ENCODE measurements at regions not wholly inside any gene's neighbourhood (a gene's known extent, or its start where the extent isn't known, plus 50 kb on each side); places are given as distances from the start of the nearest gene placed in this dataset.
"Not testable (repeated sequence)": the region's sequence is repeated elsewhere in the genome, so short reads cannot be mapped to it uniquely, and the experiment has no call there.

DNA sequence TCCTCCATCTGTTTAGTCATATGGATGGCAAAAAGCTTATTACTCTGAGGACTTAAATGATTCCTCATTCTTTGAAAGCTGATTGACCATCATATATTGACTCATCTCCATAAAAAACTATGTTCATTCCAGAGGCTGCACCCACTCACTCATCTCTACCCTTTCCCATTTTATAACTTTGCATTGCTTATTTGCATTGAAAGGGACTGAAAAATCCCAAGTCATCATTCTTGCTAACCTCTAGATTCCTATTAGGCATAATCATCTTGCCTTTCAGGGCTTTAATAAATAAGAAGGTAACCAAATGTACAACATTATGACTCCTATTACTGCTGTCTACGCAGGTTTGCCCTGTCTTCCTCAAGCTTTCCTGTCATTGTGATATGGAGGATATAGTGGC is 1180.3 kb upstream of the B3GALT2 start:
- Histone ChIP-seq H3K27me3 (replicated peaks; ENCODE audit: insufficient read depth) (no peaks in the 10 kb centered on the region), H3K4me1 (ENCODE audit: control insufficient read depth in 1 of 2, low read depth in 2 of 2) (no peaks in the 10 kb centered on the region), H3K4me3 (no peak overlapping the region), H3K9me3 (no peaks in the 10 kb centered on the region), H3K27ac (no peak overlapping the region), H3K36me3 (no peaks in the 10 kb centered on the region)
- ATAC-seq (ENCODE audit: insufficient number of reproducible peaks, low FRiP score, low read depth) (no peak), DNase-seq (ENCODE audit: low spot score) (no peak)
- TF ChIP-seq, protein P1, sequence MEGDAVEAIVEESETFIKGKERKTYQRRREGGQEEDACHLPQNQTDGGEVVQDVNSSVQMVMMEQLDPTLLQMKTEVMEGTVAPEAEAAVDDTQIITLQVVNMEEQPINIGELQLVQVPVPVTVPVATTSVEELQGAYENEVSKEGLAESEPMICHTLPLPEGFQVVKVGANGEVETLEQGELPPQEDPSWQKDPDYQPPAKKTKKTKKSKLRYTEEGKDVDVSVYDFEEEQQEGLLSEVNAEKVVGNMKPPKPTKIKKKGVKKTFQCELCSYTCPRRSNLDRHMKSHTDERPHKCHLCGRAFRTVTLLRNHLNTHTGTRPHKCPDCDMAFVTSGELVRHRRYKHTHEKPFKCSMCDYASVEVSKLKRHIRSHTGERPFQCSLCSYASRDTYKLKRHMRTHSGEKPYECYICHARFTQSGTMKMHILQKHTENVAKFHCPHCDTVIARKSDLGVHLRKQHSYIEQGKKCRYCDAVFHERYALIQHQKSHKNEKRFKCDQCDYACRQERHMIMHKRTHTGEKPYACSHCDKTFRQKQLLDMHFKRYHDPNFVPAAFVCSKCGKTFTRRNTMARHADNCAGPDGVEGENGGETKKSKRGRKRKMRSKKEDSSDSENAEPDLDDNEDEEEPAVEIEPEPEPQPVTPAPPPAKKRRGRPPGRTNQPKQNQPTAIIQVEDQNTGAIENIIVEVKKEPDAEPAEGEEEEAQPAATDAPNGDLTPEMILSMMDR (IDR thresholded peaks at IDR 0.05), result no peak

DNA sequence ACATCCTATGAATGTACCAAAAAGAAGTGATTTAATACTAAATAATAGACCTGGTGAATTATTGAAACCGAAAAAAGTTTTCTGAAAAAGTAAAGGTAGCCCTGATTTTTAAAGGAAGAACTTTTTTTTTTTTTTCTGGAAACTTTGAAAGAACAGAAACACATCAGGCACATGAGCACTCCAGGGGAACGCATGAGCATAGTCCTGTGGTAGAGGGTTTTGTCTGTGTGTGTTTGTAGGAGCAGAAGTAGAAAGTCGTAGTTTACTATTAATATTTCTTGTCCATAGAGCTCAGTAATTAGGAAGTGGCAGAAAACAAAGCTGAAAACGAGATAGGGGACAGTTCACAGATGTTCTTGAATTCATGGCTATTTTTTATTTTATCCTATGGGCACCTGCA is 1175.9 kb upstream of the B3GALT2 start:
- DNase-seq (ENCODE audit: low spot score) (no peak), ATAC-seq (ENCODE audit: insufficient number of reproducible peaks, low FRiP score, low read depth) (no peak)
- TF ChIP-seq, protein P1 (IDR thresholded peaks at IDR 0.05), result no peak
- no peaks in the 10 kb centered on the region for H3K4me1 ChIP-seq (ENCODE audit: control insufficient read depth in 1 of 2, low read depth in 2 of 2)
- H3K9me3 ChIP-seq, result no peaks in the 10 kb centered on the region
- H3K27me3 ChIP-seq (replicated peaks; ENCODE audit: insufficient read depth), result no peaks in the 10 kb centered on the region
- no peaks in the 10 kb centered on the region for H3K36me3 ChIP-seq
- H3K4me3 ChIP-seq, result no peak overlapping the region
- no peak overlapping the region for H3K27ac ChIP-seq

DNA sequence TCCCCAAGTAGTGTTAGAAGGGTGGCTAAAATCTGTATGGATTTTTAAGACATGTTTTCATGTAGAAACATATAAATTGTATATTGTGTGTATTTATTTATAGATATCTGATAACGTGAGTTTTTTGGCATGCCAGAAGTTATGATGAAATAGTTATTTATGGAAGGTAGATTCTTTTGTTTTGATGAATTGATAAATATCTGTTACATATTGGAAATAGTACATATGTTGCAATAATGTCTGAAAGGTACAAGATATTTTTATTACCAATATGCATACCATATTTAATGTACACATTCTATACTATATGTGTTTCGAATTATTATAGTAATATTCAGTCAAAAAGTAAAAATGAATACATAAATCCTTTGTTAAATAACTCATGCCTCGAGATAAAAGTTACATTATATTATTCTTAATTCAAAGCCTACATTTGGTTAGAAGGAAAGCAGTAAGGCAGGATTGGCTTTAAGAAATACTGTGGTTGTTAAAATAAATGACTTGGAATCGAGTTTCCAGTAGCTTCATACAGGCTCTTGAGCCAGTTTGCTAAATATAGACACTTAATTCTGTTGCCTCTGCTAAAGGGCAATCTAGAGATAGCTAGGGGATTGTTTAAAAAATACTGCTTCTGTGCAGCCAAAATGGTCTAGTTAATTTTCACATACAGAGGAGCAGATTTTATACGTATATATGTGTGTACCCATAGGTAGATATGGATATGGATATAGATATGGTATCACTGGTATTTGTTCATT is 1175.1 kb upstream of the B3GALT2 start:
- H3K9me3 ChIP-seq, result no peaks in the 10 kb centered on the region
- TF ChIP-seq, protein P1 (IDR thresholded peaks at IDR 0.05), result no peak
- H3K4me1 ChIP-seq (ENCODE audit: control insufficient read depth in 1 of 2, low read depth in 2 of 2), result no peaks in the 10 kb centered on the region
- ATAC-seq (ENCODE audit: insufficient number of reproducible peaks, low FRiP score, low read depth) (no peak), DNase-seq (ENCODE audit: low spot score) (no peak)
- H3K27me3 ChIP-seq (replicated peaks; ENCODE audit: insufficient read depth), result no peaks in the 10 kb centered on the region
- H3K27ac ChIP-seq, result no peak overlapping the region
- no peak overlapping the region for H3K4me3 ChIP-seq
- H3K36me3 ChIP-seq, result no peaks in the 10 kb centered on the region

DNA sequence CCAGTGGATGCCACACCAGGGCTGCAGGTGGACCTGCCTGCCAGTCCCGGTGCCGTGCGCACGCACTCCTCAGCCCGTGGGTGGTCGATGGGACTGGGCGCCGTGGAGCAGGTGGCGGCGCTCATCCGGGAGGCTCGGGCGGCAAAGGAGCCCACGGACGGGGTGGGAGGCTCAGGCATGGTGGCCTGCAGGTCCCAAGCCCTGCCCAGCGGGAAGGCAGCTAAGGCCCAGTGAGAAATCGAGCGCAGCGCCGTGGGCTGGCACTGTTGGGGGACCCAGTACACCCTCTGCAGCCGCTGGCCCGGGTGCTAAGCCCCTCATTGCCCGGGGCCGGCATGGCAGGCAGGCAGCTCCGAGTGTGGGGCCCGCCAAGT is 1171.8 kb upstream of the B3GALT2 start:
- H3K27me3 ChIP-seq (replicated peaks; ENCODE audit: insufficient read depth), result no peaks in the 10 kb centered on the region
- H3K9me3 ChIP-seq, result no peaks in the 10 kb centered on the region
- no peaks in the 10 kb centered on the region for H3K4me1 ChIP-seq (ENCODE audit: control insufficient read depth in 1 of 2, low read depth in 2 of 2)
- H3K27ac ChIP-seq, result no peak overlapping the region
- ATAC-seq (ENCODE audit: insufficient number of reproducible peaks, low FRiP score, low read depth), result no peak
- TF ChIP-seq, protein P1 (IDR thresholded peaks at IDR 0.05), result no peak
- H3K4me3 ChIP-seq, result no peak overlapping the region
- no peak for DNase-seq (ENCODE audit: low spot score)
- H3K36me3 ChIP-seq, result no peaks in the 10 kb centered on the region

DNA sequence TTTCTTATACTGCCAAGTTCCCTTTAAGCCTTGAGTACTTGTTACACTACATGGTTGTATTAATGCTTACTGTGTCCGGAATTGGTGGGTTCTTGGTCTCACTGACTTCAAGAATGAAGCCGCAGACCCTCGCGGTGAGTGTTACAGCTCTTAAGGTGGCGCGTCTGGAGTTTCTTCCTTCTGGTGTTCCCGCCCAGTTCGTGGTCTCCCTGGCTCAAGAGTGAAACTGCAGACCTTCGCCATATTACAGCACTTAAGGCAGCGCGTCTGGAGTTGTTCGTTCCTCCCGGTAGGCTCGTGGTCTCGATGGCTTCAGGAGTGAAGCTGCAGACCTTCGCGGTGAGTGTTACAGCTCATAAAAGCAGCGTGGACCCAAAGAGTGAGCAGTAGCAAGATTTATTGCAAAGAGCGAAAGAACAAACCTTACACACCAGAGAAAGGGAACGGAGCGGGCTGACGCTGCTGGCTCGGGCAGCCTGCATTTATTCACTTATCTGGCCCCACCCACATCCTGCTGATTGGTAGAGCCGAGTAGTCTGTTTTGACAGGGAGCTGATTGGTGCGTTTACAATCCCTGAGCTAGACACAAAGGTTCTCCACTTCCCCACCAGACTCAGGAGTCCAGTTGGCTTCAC is 1171.3 kb upstream of the B3GALT2 start:
- DNase-seq (ENCODE audit: low spot score); H3K36me3 ChIP-seq; H3K9me3 ChIP-seq; H3K27me3 ChIP-seq (replicated peaks; ENCODE audit: insufficient read depth); H3K27ac ChIP-seq; H3K4me3 ChIP-seq; ATAC-seq (ENCODE audit: insufficient number of reproducible peaks, low FRiP score, low read depth); H3K4me1 ChIP-seq (ENCODE audit: control insufficient read depth in 1 of 2, low read depth in 2 of 2): not testable (repeated sequence)
